GM11168 (cell line): ENCODE measurements at regions not wholly inside any gene's neighbourhood (a gene's known extent, or its start where the extent isn't known, plus 50 kb on each side); places are given as distances from the start of the nearest gene placed in this dataset.

Experiments used
- in situ Hi-C: fragments of 300-500 bp; cut with MboI; formaldehyde crosslinking; loops from one replicate; pipeline ENCODE4 v1.12.0; 2022; ENCODE audit warnings: low sequenced_read_pairs; ENCODE audit not compliant: unreplicated experiment

DNA sequence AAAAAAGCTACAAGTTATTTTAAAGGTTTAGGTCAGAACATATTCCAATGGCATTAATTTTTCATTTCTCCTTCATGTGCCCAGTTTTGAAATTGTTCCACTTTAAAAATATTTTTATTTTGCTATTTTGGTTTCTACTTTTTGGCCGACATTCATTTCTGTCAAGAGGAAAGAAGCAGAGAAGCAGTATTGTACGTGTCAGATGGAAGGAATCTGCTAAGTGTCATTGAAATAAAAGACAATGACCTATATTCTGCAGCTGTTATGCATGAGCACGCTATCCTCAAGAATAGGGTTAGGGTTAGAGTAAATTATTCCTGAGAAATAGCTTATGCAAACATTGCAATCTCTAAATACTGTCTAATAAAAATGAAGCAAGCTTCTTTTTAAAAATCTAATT, 941.7 kb downstream of the TUSC7 start:
- in situ Hi-C loops: no loop called here

DNA sequence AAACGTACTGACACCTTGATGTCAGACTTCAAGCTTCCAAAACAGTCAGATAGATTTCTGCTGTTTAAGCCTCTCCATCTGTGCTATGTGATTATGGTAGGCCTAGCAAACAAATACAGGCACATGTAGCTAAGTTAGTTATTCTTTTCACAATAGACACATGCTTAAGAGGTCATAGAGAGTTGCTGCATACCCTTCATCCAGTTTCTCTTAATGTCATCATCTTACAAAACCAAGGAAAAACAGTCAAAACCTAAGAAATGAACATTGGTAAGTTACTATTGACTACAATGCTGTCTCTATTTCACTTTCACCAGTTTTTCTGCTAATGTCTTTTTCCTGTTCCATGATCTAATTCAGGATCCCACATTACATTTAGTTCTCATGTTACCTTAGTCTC, 946.8 kb downstream of the TUSC7 start:
- in situ Hi-C loops: no loop called here

DNA sequence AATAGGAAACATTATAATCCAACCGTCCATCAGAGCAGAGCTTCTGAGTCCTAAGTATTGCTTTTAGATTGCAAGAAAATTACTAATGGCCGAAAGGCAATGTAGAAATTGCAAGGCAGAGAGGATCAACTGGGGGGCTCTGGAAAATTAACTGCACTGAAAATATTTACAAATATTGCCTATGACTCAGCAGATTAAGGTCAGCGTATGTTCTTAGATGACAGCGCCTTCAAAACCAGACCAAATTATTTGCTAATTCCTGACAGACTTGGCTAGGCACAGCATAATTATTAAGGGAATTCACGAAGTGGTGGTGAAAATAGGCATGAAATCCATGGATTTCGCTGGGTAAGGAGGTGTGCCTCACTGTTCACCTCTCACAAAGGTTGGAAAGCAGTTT, 947.7 kb downstream of the TUSC7 start:
- in situ Hi-C loops: no loop called here

DNA sequence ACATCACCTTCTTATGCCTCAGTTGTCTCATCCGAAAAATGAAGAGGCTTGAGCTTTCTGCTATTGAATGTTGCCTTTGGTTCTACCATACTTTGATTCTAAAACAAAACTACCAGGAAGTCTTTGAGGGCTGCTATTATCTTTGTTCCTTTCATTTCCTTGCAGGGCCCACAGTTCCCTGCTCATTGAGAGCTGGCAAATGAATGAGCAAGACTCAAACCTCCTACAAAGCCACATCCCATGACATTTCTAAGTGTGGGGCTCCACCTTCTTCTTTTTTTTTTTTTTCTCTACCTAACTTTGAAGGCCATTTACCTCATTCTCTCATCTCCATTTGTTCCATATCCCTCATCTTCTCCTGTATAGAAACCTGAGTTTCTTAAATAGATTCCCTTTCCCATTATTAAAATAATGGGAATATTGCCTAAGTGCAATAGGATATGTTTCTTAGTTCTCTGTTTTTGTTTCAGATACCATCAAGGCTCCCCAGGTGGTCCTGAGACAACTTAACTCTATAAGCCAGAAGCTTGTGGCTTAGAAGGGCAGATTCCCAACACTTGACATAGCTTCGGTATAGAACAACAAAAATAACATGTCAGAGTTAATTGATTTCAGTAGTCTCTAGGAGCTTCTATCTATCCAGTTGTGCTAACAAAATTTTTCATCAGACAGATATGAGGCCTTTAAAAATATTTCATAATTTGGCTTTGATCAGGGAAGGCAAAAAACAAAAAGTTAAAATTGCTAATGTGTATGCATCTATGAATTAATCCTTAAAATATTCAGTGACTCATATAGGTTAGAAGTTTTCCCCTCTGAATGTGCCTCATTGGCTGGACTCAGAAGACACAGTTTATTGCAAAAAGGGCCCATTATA, 951.6 kb downstream of the TUSC7 start:
- in situ Hi-C loops: no loop called here

DNA sequence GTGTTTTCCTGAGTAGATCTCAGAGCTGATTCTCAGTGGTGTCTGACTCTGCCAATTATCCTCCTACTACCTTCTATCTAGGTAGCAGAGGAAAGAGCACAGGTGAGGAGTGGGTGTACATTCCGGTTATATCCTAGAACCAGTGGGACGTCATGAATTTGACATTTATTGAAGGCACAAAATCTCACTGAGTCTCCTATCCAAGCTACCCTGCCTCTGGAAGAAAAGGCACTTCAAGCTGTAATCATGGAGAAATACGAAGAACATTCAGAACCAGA, 952.2 kb downstream of the TUSC7 start:
- in situ Hi-C loops: no loop called here

DNA sequence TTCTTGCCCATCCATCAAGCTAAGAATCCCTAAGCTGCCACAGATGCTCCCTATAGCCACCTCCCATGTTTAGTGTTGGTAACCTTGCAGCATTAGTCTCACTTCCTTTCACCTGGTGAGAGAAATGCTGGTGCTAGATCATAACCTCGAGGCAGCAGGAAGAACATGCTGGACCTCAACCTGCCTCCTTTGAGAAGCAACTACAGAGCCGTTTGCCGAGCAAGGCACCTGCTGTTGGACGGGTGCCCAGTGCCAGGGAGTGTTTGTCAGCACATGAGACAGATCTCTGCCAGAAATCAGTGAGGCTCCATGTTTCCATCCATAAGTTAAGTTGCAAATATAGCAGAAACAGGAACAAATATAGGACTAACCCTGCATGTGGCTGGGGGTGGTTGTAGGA, 955.7 kb downstream of the TUSC7 start:
- in situ Hi-C loops: no loop called here

DNA sequence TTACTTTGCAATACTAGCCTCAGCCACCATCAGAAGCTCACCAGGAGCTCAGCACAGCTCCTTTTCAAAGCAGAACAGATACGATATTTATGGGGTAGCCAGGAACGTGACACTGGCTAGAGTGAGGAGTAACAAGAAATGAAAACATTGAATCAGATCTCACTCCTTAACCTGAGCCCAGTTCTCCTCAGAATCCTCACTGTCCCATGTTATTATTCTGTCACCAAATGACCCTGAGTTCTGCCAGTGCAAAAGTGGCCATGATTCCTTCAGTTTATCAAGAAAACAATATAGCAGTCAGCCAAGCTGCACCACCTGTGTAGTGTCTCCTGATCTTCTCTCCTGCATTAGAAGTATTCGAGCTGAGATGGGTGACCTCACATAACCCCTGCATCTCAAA, 956.7 kb downstream of the TUSC7 start:
- in situ Hi-C loops: no loop called here

DNA sequence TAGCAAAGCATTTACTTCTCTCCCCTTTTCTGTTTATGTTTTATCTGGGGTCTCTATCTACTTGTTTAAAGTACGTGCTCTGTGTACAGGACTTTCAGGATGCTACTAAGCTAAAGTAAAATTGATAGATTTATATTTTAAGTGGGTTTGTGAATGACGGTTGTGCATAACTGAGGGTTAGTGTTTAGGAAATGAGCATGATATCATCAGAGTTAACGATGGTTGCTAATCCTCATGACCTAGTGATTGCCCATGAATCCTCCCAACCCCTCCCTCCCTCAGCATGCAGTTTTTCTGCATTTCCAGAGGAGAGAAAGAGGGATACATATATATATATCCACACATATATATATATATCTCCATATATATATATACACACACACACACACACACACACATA, 957.2 kb downstream of the TUSC7 start:
- in situ Hi-C loops: no loop called here

DNA sequence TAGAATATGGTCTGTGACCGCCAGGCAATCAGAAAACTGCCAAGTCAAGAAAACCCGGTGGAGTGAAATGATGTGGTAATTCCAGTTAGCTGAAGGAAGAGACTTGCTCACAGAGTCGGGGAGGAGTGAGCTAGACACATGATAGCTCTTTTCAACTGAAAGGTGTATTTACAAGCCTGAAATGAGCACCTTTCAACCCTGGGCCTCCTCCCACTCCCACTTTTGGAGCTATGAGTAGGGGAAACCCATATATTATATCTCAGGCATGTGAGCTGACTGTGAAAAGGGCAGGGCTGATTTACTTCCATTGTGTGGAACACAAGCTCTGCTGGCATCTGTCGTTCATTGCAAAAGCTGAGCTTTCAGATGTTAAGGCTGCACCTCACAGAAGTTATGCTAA, 960.2 kb downstream of the TUSC7 start:
- in situ Hi-C loops: no loop called here

DNA sequence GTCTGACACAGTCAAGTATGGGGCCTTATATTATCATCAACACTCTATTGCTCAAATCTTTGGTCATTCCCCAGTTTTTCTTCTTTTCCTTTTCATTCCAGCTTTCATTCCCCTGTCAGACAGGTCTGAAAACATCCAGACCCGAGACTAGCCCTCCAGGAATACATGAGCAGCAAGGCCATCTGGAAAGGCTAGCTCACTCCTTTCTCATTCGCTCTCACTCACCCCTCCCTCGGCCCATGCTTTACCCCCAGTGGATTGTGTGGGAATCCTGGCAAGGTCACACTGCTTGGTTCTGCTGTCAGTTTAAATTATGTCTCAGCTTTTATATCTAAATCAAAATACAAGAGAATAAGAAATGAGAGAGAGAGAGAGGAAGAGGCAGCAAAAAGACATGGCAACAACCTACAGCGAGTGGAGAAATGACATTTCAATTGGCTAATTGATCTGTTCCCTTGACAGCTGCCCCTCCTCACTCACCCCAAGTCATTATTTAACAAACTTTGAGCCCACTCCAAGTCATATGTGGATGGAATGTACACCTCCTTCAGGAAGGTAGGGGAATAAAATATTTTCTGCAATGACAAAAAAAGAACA, 962.2 kb downstream of the TUSC7 start:
- in situ Hi-C loops: no loop called here

DNA sequence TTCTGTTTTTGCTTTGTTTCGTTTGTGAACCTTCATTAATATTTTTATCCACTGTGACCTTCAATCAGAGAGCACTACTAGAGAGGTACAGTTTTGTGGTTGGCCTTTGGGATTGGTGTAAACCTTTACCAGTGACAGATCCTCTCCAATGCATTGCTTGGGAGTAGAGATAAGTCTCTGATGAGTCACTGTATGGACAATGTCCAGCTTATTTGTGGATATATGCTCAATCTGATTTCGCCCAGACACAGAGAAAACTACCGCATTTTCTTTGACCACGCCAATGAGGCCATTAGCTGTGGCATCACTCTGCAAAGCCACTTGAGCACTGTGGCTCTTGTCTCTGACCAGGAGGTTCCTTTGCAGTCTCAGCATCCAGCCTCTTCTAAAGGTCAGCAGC, 964.7 kb downstream of the TUSC7 start:
- in situ Hi-C loops: no loop called here

DNA sequence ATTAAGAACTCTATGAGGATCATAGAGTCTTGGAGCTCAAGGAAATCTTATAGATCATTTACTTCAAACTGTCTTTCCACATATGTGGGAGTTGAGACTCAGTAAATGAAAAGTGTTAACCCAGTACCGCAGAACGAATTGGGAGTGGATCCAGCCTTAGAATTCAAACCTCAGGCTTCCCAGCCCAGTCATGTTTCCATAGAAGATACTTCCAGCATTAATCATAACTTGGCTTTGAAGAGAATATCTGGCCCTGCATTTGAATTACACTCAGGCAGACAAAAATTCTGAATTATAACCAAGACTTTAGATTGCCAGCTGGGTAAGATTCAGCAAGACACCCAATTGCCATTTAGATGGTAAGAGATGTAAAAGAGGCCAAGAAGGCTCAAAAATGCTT, 972.0 kb downstream of the TUSC7 start:
- in situ Hi-C loops: no loop called here

DNA sequence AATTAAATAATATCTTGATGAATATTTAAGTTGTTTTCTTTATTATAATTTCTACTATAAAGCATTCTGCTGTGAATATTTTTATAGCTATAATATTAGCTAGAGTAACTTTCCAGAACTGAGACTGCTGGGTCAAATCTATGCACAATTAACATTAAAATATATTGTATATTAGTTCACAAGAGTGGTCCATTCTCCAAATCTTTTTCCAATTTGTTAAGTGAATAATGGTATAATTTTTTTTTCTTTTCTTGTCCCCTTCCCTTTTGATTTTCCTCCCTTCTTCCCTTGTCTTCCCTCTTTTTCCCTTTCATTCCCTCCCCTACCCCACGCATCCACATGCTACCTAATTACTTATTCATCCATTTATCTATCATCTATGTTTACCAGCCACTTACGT, 977.5 kb downstream of the TUSC7 start:
- in situ Hi-C loops: no loop called here

DNA sequence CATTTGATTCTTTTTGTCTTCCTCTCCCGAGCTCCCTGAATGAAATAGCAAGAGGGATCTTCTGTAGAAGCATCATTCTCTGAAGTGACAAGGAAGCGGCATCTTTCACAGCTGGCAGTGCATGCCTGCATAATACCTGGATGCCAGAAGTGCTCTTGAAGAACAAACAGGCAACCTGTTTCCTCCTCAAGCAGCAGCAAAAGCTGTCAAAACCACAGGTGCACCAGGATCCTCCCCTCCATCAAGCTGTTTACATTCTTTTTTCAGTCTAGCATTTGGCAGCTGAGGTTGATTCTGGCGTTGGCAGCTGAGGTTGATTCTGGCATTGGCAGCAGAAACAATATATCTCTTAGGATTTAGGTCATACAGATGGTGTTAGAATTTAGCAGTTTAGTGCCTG, 979.0 kb downstream of the TUSC7 start:
- in situ Hi-C loops: no loop called here

DNA sequence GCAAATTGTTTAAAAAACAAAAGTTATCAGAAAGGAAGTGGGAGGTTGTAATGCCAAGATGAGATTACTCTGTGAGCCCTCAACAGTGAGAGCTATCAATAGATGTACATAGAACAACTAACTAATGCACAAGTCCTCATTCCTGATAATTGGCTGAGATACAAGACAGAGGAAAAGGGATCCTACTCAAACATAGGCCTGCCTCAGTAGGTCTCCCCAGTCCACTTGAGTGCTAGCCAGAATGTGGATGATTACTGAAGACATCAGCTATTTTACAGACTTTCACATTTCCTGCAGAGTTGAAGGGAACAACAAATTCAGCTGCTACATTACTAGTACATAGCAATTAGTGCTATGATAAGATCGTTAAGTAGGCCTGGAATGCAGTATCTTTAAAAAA, 981.9 kb downstream of the TUSC7 start:
- in situ Hi-C loops: no loop called here

DNA sequence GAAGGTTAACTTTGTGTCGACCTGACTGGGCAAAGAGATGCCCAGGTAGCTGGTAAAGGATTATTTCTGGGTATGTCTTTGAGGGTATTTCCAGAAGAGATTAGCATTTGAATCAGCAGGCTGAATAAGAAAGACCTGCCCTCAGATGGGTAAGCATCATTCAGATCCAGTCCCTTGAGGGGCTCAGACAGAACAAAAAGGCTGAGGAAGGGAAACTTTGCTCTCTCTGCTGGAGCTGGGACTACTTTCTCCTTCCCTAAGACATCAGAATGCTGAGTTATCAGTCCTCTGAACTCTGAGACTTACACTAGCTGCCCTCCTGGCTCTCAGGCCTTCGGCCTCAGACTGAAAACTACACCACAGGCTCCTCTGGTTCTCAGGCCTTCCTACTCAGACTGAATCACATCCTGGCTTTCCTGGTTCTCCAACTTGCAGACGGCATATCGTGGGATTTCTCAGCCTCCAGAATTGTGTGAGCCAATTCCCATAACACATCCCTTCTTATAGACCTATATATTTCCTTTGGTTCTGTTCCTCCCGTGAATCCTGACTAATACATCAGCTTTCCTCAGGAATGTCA, 982.9 kb downstream of the TUSC7 start:
- in situ Hi-C loops: no loop called here

DNA sequence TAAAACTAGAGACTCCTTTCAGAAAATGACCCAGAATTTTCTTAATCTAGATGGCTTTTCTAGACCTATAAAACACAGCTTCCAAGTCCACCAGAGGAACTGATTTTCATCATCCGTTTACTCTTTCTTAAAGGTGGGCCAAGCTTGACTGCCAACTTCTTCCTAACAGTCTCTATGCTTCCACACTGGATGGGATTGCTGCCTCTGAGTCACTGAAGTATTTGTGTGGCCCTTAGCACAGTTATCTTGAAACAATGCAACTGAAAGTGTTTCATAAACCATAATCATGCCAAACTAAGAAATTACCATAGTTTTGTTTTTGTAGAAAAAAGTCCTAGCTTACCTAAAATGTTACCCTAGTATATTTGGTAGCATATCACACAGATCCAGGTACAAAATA, 985.7 kb downstream of the TUSC7 start:
- in situ Hi-C loops: no loop called here

DNA sequence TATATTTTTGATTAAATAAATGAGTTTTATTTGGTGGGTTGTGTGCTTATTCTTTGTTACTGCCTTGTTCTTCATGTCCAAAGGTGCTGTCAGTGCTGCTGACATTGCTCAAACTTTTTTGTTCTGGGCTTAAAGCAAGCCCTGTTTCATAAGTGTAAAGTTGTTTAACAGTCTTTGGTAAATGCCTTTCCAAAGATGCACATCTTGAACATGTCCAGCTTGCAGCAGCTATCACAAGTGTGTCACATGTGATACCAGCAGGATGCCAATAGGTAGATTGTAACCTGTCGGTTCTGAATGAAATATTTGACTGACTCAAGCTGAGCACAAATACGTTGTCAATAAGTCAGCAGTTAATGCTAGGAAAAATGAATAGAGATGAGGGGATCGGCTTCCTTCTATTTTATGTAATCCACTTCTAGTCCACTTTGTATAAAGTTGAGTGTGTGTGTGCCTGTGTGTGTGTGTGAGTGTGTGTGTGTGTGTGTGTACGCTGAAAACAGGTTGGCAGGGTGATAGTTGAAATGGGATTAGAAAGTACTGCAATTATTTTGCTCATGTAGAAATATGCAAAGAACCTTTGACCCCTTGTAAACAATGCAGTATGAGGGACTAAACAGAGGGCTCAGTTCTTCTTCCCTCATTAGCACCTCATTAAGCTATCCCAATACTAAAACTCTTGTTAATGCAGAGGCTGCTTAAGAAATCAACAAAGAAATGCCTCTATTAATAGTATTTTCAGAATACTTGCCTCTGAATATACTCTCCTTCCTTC, 986.5 kb downstream of the TUSC7 start:
- in situ Hi-C loops: no loop called here

DNA sequence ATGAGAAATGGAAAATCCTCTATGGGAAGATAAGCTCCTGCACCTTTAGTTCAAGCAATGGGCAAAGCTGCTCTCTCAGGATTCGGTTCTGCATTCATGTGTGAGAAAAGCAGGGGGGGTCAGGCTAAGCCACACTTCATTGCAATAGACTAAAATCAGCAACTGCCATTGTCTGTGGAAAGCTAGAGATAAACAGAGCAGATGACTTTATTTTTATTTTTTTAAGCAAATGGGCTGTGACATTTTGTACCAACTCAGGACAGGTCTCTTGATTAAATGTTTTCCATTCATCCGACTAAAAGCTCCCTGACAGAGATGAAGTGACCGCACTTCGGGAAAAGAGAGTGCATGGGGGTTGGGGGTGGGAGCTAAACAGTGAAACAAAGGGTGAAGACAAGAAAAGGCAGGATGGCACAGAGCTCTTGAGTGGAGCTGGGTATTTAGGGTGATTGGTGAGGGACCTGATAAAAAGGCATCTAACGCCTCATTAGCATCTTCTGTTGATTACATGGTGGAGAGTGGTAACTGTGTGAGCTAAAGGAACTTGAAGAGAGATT, 987.4 kb downstream of the TUSC7 start:
- in situ Hi-C loops: no loop called here

DNA sequence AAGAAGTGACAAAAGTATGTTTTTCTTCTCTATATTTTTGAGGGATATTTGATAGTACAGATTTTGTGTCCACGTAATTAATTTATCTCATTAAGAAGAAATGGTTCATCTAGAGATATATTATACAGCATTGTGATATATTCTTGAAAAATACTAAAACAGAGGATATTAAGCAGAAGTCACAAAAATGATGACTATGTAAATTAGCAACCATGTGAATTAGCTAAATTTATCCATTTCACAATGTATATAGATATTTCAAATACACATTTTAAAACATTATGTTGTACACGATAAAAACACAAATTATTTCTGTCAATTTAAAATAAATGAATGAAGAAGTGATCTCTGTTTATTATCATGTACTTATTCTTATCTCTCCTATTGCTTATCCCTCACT, 989.5 kb downstream of the TUSC7 start:
- in situ Hi-C loops: no loop called here
